Trophoblast cell (in vitro differentiated cells and primary cell): ENCODE measurements at regions not wholly inside any gene's neighbourhood (a gene's known extent, or its start where the extent isn't known, plus 50 kb on each side); places are given as distances from the start of the nearest gene placed in this dataset.
"Not testable (repeated sequence)": the region's sequence is repeated elsewhere in the genome, so short reads cannot be mapped to it uniquely, and the experiment has no call there.

Experiments
- DNase-seq, 2 donors: peaks; one replicate each; pipeline ENCODE4 v3.0.0-alpha.2; 2016
- H2AFZ ChIP-seq: 2 replicates; pipeline ENCODE4 v1.6.1; 2013; ENCODE audit warnings: low read length, moderate library complexity, mild to moderate bottlenecking; ENCODE audit not compliant: insufficient read depth, poor library complexity
- H2AK5ac ChIP-seq: 2 replicates; pipeline ENCODE4 v1.6.1; 2013; ENCODE audit warnings: mild to moderate bottlenecking, low read length
- H2BK120ac ChIP-seq: 2 replicates; pipeline ENCODE4 v1.6.1; 2013; ENCODE audit warnings: low read length, mild to moderate bottlenecking, moderate library complexity; ENCODE audit not compliant: insufficient read depth, poor library complexity
- H2BK12ac ChIP-seq: 2 replicates; pipeline ENCODE4 v1.6.1; 2013; ENCODE audit warnings: mild to moderate bottlenecking, low read length, moderate library complexity
- H2BK5ac ChIP-seq: 2 replicates; pipeline ENCODE4 v1.6.1; 2013; ENCODE audit warnings: low read length, low read depth, moderate library complexity, mild to moderate bottlenecking; ENCODE audit not compliant: poor library complexity
- H3K14ac ChIP-seq: 2 replicates; pipeline ENCODE4 v1.6.1; 2013; ENCODE audit warnings: mild to moderate bottlenecking, low read length
- H3K18ac ChIP-seq: 2 replicates; pipeline ENCODE4 v1.6.1; 2013; ENCODE audit warnings: mild to moderate bottlenecking, low read length
- H3K23ac ChIP-seq: 2 replicates; pipeline ENCODE4 v1.6.1; 2013; ENCODE audit warnings: low read length
- H3K27ac ChIP-seq: 2 replicates; pipeline ENCODE4 v1.5.1; 2013; ENCODE audit warnings: low read depth, mild to moderate bottlenecking, inconsistent platforms, low read length, moderate library complexity
- H3K27me3 ChIP-seq: 2 replicates; pipeline ENCODE4 v1.6.1; 2013; ENCODE audit warnings: inconsistent platforms, mild to moderate bottlenecking, low read length, moderate library complexity; ENCODE audit not compliant: insufficient read depth
- H3K36me3 ChIP-seq, 2 experiments: 1 replicate in 1 of 2; 2 replicates in 1 of 2; pipeline ENCODE4 v1.6.1; 2013; ENCODE audit warnings: low read length in 2 of 2, mild to moderate bottlenecking in 2 of 2, moderate library complexity in 1 of 2; ENCODE audit not compliant: insufficient read depth in 2 of 2, control insufficient read depth in 1 of 2
- H3K4ac ChIP-seq: 2 replicates; pipeline ENCODE4 v1.6.1; 2013; ENCODE audit warnings: low read depth, mild to moderate bottlenecking, low read length, moderate library complexity
- H3K4me1 ChIP-seq, 2 experiments: 1 replicate in 1 of 2; 2 replicates in 1 of 2; pipeline ENCODE4 v1.6.1; 2013; ENCODE audit warnings: low read length in 2 of 2, mild to moderate bottlenecking in 2 of 2, moderate library complexity in 1 of 2; ENCODE audit not compliant: insufficient read depth in 2 of 2, control insufficient read depth in 1 of 2
- H3K4me2 ChIP-seq: 2 replicates; pipeline ENCODE4 v1.6.1; 2013; ENCODE audit warnings: inconsistent platforms, mild to moderate bottlenecking, low read length, moderate library complexity
- H3K4me3 ChIP-seq: 2 replicates; pipeline ENCODE4 v1.5.1; 2013; ENCODE audit warnings: mild to moderate bottlenecking, low read depth, low read length, inconsistent platforms
- H3K79me1 ChIP-seq: one replicate; pipeline ENCODE4 v1.6.1; 2013; ENCODE audit warnings: low read length
- H3K79me2 ChIP-seq: 2 replicates; pipeline ENCODE4 v1.6.1; 2013; ENCODE audit warnings: low read length, mild to moderate bottlenecking; ENCODE audit not compliant: control insufficient read depth, insufficient read depth, poor library complexity
- H3K9ac ChIP-seq: 2 replicates; pipeline ENCODE4 v1.6.1; 2013; ENCODE audit warnings: mild to moderate bottlenecking, low read length
- H3K9me3 ChIP-seq: 2 replicates; pipeline ENCODE4 v1.6.1; 2013; ENCODE audit warnings: low read depth, mild to moderate bottlenecking, control low read depth, inconsistent platforms, low read length; ENCODE audit not compliant: insufficient read depth
- H4K12ac ChIP-seq: 2 replicates; pipeline ENCODE4 v1.6.1; 2013; ENCODE audit warnings: low read depth, mild to moderate bottlenecking, low read length, moderate library complexity
- H4K8ac ChIP-seq: 2 replicates; pipeline ENCODE4 v1.6.1; 2013; ENCODE audit warnings: low read depth, mild to moderate bottlenecking, low read length, moderate library complexity
- H4K91ac ChIP-seq: one replicate; pipeline ENCODE4 v1.6.1; 2013; ENCODE audit warnings: low read depth, mild to moderate bottlenecking, low read length, moderate library complexity
- WGBS: extraction: QIAGEN DNeasy Blood & Tissue Kit; methylation state at CpG from one replicate; pipeline ENCODE4 v1.1.7; 2013; ENCODE audit warnings: missing lambda C conversion rate; ENCODE audit not compliant: insufficient read length, insufficient coverage; ENCODE audit errors: extremely low coverage; 5-methylcytosine and 5-hydroxymethylcytosine counted together

DNA sequence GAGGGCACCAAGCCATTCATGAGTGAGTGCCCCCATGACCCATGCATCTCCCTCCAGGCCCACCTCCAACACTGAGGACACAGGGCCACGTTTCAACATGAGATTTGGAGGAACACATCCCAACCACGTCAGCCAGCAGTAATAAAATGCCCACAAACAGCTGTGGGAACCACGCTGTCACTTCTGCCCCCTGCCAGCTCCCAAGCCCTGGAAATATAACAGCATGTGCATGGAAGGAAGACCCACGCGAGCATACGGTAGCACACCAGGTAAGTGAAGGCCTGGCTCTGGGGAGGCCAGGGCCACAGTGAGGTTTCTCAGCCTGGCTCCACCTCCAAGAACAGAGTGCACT lies 168.9 kb upstream of the PFKP start:
- no peak overlapping the region for H3K4me3 ChIP-seq
- no peaks in the 10 kb centered on the region for H3K36me3 ChIP-seq
- H2BK12ac ChIP-seq, result no peak overlapping the region
- H3K23ac ChIP-seq, result no peak overlapping the region
- H3K4ac ChIP-seq, result no peak overlapping the region
- WGBS, result no CpG with 5 or more reads among the region's 6 CpGs
- no peak overlapping the region for H2BK120ac ChIP-seq
- H3K4me2 ChIP-seq, result no peak overlapping the region
- H3K79me2 ChIP-seq, result no peaks in the 10 kb centered on the region
- DNase-seq, result no peak
- H3K79me1 ChIP-seq, result no peaks in the 10 kb centered on the region
- no peak overlapping the region for H3K9ac ChIP-seq
- no peak overlapping the region for H4K91ac ChIP-seq
- H4K12ac ChIP-seq, result no peak overlapping the region
- no peak overlapping the region for H2AK5ac ChIP-seq
- H3K9me3 ChIP-seq, result no peaks in the 10 kb centered on the region
- no peak overlapping the region for H3K27ac ChIP-seq
- peaks cover 0 to 2% of the 10 kb centered on the region in 2 experiments for H3K4me1 ChIP-seq
- no peak overlapping the region for H3K14ac ChIP-seq
- H2AFZ ChIP-seq, result no peak overlapping the region
- H3K18ac ChIP-seq, result no peak overlapping the region
- no peaks in the 10 kb centered on the region for H3K27me3 ChIP-seq
- H4K8ac ChIP-seq, result no peak overlapping the region
- H2BK5ac ChIP-seq, result no peak overlapping the region

DNA sequence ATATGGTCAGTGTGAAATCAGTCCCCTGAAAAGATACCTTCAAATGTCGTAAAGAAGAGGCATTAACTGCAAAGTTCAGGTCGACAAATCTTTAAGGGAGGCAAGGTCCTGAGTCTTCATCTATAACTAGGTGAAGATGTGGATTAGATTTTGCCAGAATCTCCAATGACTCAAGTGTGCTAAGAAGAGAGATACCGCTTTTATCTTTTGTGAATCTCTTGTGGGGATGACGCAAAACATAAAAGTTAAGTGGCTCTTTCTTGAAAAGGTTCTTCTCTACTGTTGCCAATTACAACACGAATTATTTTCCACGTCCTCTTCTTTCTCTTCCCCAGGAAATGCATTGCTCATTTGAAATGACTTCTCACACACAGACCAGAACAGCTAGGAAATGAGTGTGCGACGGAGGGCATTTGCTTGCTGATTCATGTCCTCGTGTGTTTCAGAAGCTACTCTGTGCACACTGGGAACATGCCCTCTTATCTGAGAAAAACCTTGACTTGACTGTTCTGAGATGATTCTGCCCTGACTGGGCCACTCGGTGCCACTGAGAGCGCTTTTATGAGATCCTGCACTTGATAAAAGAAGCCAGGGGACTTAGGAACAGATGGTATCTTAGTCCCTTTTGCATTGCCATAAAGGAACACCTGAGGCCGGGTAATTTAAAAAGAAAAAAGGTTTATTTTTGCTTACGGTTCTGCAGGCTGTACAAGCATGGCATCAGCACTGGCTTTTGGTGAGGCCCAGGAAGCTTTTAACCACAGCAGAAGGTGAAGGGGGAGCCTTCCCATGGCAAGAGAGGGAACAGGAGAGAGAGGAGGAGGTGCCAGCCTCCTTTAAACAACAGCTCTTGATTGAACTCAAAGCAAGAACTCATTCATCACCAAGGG lies 169.5 kb upstream of the PFKP start:
- Histone ChIP-seq H3K9me3 (no peaks in the 10 kb centered on the region), H4K12ac (no peak overlapping the region), H3K4me1 (peaks cover 0 to 2% of the 10 kb centered on the region in 2 experiments), H3K27me3 (no peaks in the 10 kb centered on the region), H4K8ac (no peak overlapping the region), H3K36me3 (no peaks in the 10 kb centered on the region), H3K79me1 (no peaks in the 10 kb centered on the region), H2BK120ac (no peak overlapping the region), H3K4me2 (no peak overlapping the region), H2AK5ac (no peak overlapping the region), H3K4ac (no peak overlapping the region), H4K91ac (no peak overlapping the region), H3K4me3 (no peak overlapping the region), H2BK5ac (no peak overlapping the region), H3K18ac (no peak overlapping the region), H3K27ac (no peak overlapping the region), H2BK12ac (no peak overlapping the region), H3K14ac (no peak overlapping the region), H3K23ac (no peak overlapping the region), H3K9ac (no peak overlapping the region), H3K79me2 (no peaks in the 10 kb centered on the region), H2AFZ (no peak overlapping the region)
- no CpG with 5 or more reads among the region's 13 CpGs for WGBS
- peak in 1 of 2 donors; percentile 2 for DNase-seq

DNA sequence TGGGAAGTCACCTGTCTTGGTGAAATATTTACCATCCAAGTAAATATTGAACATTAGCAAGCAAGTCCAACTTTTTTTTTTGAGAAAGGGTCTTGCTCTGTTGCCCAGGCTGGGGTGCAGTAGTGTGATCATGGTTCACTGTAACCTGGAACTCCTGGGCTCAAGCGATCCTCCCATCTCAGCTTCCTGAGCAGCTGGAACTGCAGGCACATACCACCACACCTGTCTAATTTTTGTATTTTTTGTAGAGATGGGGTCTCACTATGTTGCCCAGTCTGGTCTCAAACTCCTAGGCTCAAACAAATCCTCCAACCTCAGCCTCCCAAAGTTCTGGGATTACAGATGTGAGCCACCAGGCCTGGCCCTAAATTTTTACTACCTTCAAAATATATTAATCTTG lies 171.0 kb upstream of the PFKP start:
- H3K4me2 ChIP-seq, H2AFZ ChIP-seq, H2BK120ac ChIP-seq, H3K23ac ChIP-seq, H2BK12ac ChIP-seq, H3K4me3 ChIP-seq, H2BK5ac ChIP-seq, H4K8ac ChIP-seq, H3K9ac ChIP-seq, H3K14ac ChIP-seq, H3K79me2 ChIP-seq, H3K27ac ChIP-seq, H3K79me1 ChIP-seq, H3K27me3 ChIP-seq, H2AK5ac ChIP-seq, H3K4me1 ChIP-seq, H3K9me3 ChIP-seq, H4K12ac ChIP-seq, H3K36me3 ChIP-seq, H3K4ac ChIP-seq, DNase-seq, H4K91ac ChIP-seq, H3K18ac ChIP-seq: not testable (repeated sequence)
- WGBS, result no CpG with 5 or more reads among the region's 1 CpG

DNA sequence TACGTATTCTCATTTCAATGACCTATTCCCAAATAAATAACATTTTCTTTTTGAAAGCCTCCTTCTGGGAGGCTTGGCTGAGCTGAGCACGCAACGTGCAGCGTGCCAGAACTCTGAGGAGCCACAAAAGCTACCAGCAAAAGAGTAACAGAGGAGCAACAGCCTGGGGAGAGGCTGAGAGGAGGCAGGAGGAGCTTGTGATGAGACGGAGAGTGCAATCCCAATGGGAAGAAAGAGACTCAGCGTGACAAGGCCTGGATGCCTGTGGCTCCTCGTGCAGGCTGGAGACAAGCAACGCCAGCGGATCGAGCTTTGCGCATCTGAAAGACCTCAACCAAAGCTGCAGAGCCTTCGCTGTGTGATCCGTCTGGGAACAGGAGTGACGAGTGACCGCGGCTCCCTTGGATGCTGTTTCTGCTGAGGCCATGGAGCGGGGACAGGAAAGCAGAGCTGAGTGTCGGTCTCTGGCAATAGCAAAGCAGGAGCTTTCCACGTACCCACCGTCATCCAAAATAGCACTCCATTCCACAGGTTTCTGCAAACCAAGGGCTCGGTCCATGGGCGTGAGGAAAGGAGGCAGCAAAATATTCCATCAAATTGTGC lies 171.7 kb upstream of the PFKP start:
- Histone ChIP-seq H3K4ac (no peak overlapping the region), H3K27me3 (no peaks in the 10 kb centered on the region), H2BK5ac (no peak overlapping the region), H2AFZ (no peak overlapping the region), H4K8ac (no peak overlapping the region), H3K14ac (no peak overlapping the region), H3K79me2 (no peaks in the 10 kb centered on the region), H3K4me1 (peaks cover 0 to 2% of the 10 kb centered on the region in 2 experiments), H2BK12ac (no peak overlapping the region), H3K4me2 (no peak overlapping the region), H3K9me3 (no peaks in the 10 kb centered on the region), H2BK120ac (no peak overlapping the region), H3K9ac (no peak overlapping the region), H3K4me3 (no peak overlapping the region), H3K79me1 (no peaks in the 10 kb centered on the region), H3K23ac (no peak overlapping the region), H3K36me3 (no peaks in the 10 kb centered on the region), H2AK5ac (no peak overlapping the region), H3K18ac (no peak overlapping the region), H4K12ac (no peak overlapping the region), H4K91ac (no peak overlapping the region), H3K27ac (no peak overlapping the region)
- WGBS, result no CpG with 5 or more reads among the region's 22 CpGs
- no peak for DNase-seq
